ENCODE measurements at regions not wholly inside any gene's neighbourhood (a gene's known extent, or its start where the extent isn't known, plus 50 kb on each side); places are given as distances from the start of the nearest gene placed in this dataset.
"Not testable (repeated sequence)": the region's sequence is repeated elsewhere in the genome, so short reads cannot be mapped to it uniquely, and the experiment has no call there.

- in situ Hi-C loops (cut with HindIII; ENCODE audit: low sequenced_read_pairs): no loop called here
- no peak for DNase-seq (ENCODE audit: low spot score)
These were observed 501.9 kb upstream of the IRAK1BP1 start for GRCh38 chr6:78365473-78365872.

- in situ Hi-C loops (cut with HindIII; ENCODE audit: low sequenced_read_pairs): no loop called here
- DNase-seq (ENCODE audit: low spot score): no peak
These were observed 490.3 kb upstream of the IRAK1BP1 start for GRCh38 chr6:78377056-78377455.

- no peak for DNase-seq (ENCODE audit: low spot score)
- in situ Hi-C loops (cut with HindIII; ENCODE audit: low sequenced_read_pairs): no loop called here
These were observed 487.4 kb upstream of the IRAK1BP1 start for GRCh38 chr6:78379982-78380381.

- no peak for DNase-seq (ENCODE audit: low spot score)
- in situ Hi-C loops (cut with HindIII; ENCODE audit: low sequenced_read_pairs): no loop called here
These were observed 486.8 kb upstream of the IRAK1BP1 start for GRCh38 chr6:78380541-78380940.

- in situ Hi-C loops (cut with HindIII; ENCODE audit: low sequenced_read_pairs): no loop called here
- no peak for DNase-seq (ENCODE audit: low spot score)
These were observed 483.4 kb upstream of the IRAK1BP1 start for GRCh38 chr6:78383968-78384367.

- DNase-seq (ENCODE audit: low spot score); in situ Hi-C loops (cut with HindIII; ENCODE audit: low sequenced_read_pairs): not testable (repeated sequence)
These were observed 480.5 kb upstream of the IRAK1BP1 start for GRCh38 chr6:78386854-78387253.

- DNase-seq (ENCODE audit: low spot score): no peak
- in situ Hi-C loops (cut with HindIII; ENCODE audit: low sequenced_read_pairs): no loop called here
These were observed 477.3 kb upstream of the IRAK1BP1 start for GRCh38 chr6:78390066-78390465.

GRCh38 chr6:78397499-78397898 lies 469.9 kb upstream of the IRAK1BP1 start:
- no peak for DNase-seq (ENCODE audit: low spot score)
- in situ Hi-C loops (cut with HindIII; ENCODE audit: low sequenced_read_pairs): no loop called here

GRCh38 chr6:78398292-78398691 lies 469.1 kb upstream of the IRAK1BP1 start:
- DNase-seq (ENCODE audit: low spot score): no peak
- in situ Hi-C loops (cut with HindIII; ENCODE audit: low sequenced_read_pairs): no loop called here

GRCh38 chr6:78400076-78400475 lies 467.3 kb upstream of the IRAK1BP1 start:
- DNase-seq (ENCODE audit: low spot score): no peak
- in situ Hi-C loops (cut with HindIII; ENCODE audit: low sequenced_read_pairs): no loop called here

- in situ Hi-C loops (cut with HindIII; ENCODE audit: low sequenced_read_pairs): no loop called here
These were observed 440.0 kb upstream of the IRAK1BP1 start for GRCh38 chr6:78427386-78427785.

GRCh38 chr6:78430521-78430920 lies 436.8 kb upstream of the IRAK1BP1 start:
- in situ Hi-C loops (cut with HindIII; ENCODE audit: low sequenced_read_pairs): no loop called here
- no peak for DNase-seq (ENCODE audit: low spot score)

More at GRCh38 chr6:78427386-78427785, 440.0 kb upstream of the IRAK1BP1 start:
- DNase-seq (ENCODE audit: low spot score): no peak

- DNase-seq (ENCODE audit: low spot score): no peak
- in situ Hi-C loops (cut with HindIII; ENCODE audit: low sequenced_read_pairs): no loop called here
These were observed 431.7 kb upstream of the IRAK1BP1 start for GRCh38 chr6:78435671-78436070.

- DNase-seq (ENCODE audit: low spot score): no peak
- in situ Hi-C loops (cut with HindIII; ENCODE audit: low sequenced_read_pairs): no loop called here
These were observed 431.0 kb upstream of the IRAK1BP1 start for GRCh38 chr6:78436335-78436734.

- in situ Hi-C loops (cut with HindIII; ENCODE audit: low sequenced_read_pairs): no loop called here
- no peak for DNase-seq (ENCODE audit: low spot score)
These were observed 429.2 kb upstream of the IRAK1BP1 start for GRCh38 chr6:78438135-78438534.

- no peak for DNase-seq (ENCODE audit: low spot score)
- in situ Hi-C loops (cut with HindIII; ENCODE audit: low sequenced_read_pairs): no loop called here
These were observed 406.6 kb upstream of the IRAK1BP1 start for GRCh38 chr6:78460711-78461110.

GRCh38 chr6:78462728-78463127 lies 404.6 kb upstream of the IRAK1BP1 start:
- in situ Hi-C loops (cut with HindIII; ENCODE audit: low sequenced_read_pairs): no loop called here

GRCh38 chr6:78465059-78465634 lies 402.2 kb upstream of the IRAK1BP1 start:
- in situ Hi-C loops (cut with HindIII; ENCODE audit: low sequenced_read_pairs): no loop called here
- no peak for DNase-seq (ENCODE audit: low spot score)

More at GRCh38 chr6:78462728-78463127, 404.6 kb upstream of the IRAK1BP1 start:
- DNase-seq (ENCODE audit: low spot score): no peak

GRCh38 chr6:78476561-78476960 lies 390.8 kb upstream of the IRAK1BP1 start:
- DNase-seq (ENCODE audit: low spot score): no peak
- in situ Hi-C loops (cut with HindIII; ENCODE audit: low sequenced_read_pairs): no loop called here

- in situ Hi-C loops (cut with HindIII; ENCODE audit: low sequenced_read_pairs): no loop called here
- no peak for DNase-seq (ENCODE audit: low spot score)
These were observed 384.4 kb upstream of the IRAK1BP1 start for GRCh38 chr6:78482801-78483552.
